ENCODE measurements at regions not wholly inside any gene's neighbourhood (a gene's known extent, or its start where the extent isn't known, plus 50 kb on each side); places are given as distances from the start of the nearest gene placed in this dataset.

GRCh38 chr11:95675585-95675984, 114.0 kb downstream of the FAM76B start:
- ATAC-seq (no peak), DNase-seq (no peak)
- Histone ChIP-seq H3K9me3 (ENCODE audit: low read length) (no peaks in the 10 kb centered on the region), H3K4me2 (ENCODE audit: low read length) (no peak overlapping the region), H2AFZ (ENCODE audit: low read length) (no peak overlapping the region), H3K79me2 (ENCODE audit: low read length) (no peaks in the 10 kb centered on the region), H3K4me3 (ENCODE audit: low read length) (no peak overlapping the region), H3K9ac (ENCODE audit: low read length) (no peak overlapping the region), H3K9me2 (replicated peaks; ENCODE audit: low read length) (no peaks in the 10 kb centered on the region), H3K27me3 (ENCODE audit: low read length) (peaks cover 34% of the 10 kb centered on the region), H3K4me1 (ENCODE audit: insufficient read depth, low read length) (no peaks in the 10 kb centered on the region), H3K27ac (ENCODE audit: low read length) (no peak overlapping the region), H3K36me3 (ENCODE audit: low read depth, low read length) (no peaks in the 10 kb centered on the region), H3F3A (ENCODE audit: low read length, unreplicated experiment) (no peaks in the 10 kb centered on the region), H4K20me1 (ENCODE audit: low read length) (no peaks in the 10 kb centered on the region)
- TF ChIP-seq CTCF (conservative IDR thresholded peaks at IDR 0.05; ENCODE audit: low read depth, low read length) (no peak), EZH2phosphoT487 (IDR thresholded peaks at IDR 0.05; ENCODE audit: borderline replicate concordance, low read length) (no peak), EZH2 (IDR thresholded peaks at IDR 0.05; ENCODE audit: low read length, unreplicated experiment) (no peak)
- POLR2A ChIA-PET (ENCODE audit: unreplicated experiment): no interaction called here
- intact Hi-C loops (cut with micrococcal nuclease): no loop called here
- no TSS peak for BruUV-seq (replicated peaks)
- CTCF ChIA-PET: no interaction called here

GRCh38 chr11:95674657-95675358, 114.8 kb downstream of the FAM76B start:
- Histone ChIP-seq H3K79me2 (ENCODE audit: low read length) (no peaks in the 10 kb centered on the region), H3K27ac (ENCODE audit: low read length) (no peak overlapping the region), H3K4me2 (ENCODE audit: low read length) (no peak overlapping the region), H3K4me1 (ENCODE audit: insufficient read depth, low read length) (no peaks in the 10 kb centered on the region), H4K20me1 (ENCODE audit: low read length) (no peaks in the 10 kb centered on the region), H3K27me3 (ENCODE audit: low read length) (peaks cover 40% of the 10 kb centered on the region), H3K9me2 (replicated peaks; ENCODE audit: low read length) (no peaks in the 10 kb centered on the region), H3F3A (ENCODE audit: low read length, unreplicated experiment) (no peaks in the 10 kb centered on the region), H3K9me3 (ENCODE audit: low read length) (no peaks in the 10 kb centered on the region), H3K4me3 (ENCODE audit: low read length) (no peak overlapping the region), H2AFZ (ENCODE audit: low read length) (no peak overlapping the region), H3K36me3 (ENCODE audit: low read depth, low read length) (no peaks in the 10 kb centered on the region), H3K9ac (ENCODE audit: low read length) (no peak overlapping the region)
- ChIA-PET POLR2A (ENCODE audit: unreplicated experiment) (no interaction called here), CTCF (no interaction called here)
- no peak for ATAC-seq
- TF ChIP-seq EZH2phosphoT487 (IDR thresholded peaks at IDR 0.05; ENCODE audit: borderline replicate concordance, low read length) (no peak), EZH2 (IDR thresholded peaks at IDR 0.05; ENCODE audit: low read length, unreplicated experiment) (no peak), CTCF (conservative IDR thresholded peaks at IDR 0.05; ENCODE audit: low read depth, low read length) (no peak)
- no peak for DNase-seq
- intact Hi-C loops (cut with micrococcal nuclease): no loop called here
- BruUV-seq (replicated peaks): no TSS peak

- TF ChIP-seq EZH2phosphoT487 (IDR thresholded peaks at IDR 0.05; ENCODE audit: borderline replicate concordance, low read length): no peak
- Histone ChIP-seq H3K4me1 (ENCODE audit: insufficient read depth, low read length) (no peaks in the 10 kb centered on the region), H4K20me1 (ENCODE audit: low read length) (no peaks in the 10 kb centered on the region), H3K9me3 (ENCODE audit: low read length) (no peaks in the 10 kb centered on the region), H3K27me3 (ENCODE audit: low read length) (peaks cover 59% of the 10 kb centered on the region), H3K9ac (ENCODE audit: low read length) (no peak overlapping the region), H3K4me3 (ENCODE audit: low read length) (no peak overlapping the region), H3K79me2 (ENCODE audit: low read length) (no peaks in the 10 kb centered on the region), H3K36me3 (ENCODE audit: low read depth, low read length) (no peaks in the 10 kb centered on the region), H3K9me2 (replicated peaks; ENCODE audit: low read length) (no peaks in the 10 kb centered on the region), H3K4me2 (ENCODE audit: low read length) (no peak overlapping the region), H2AFZ (ENCODE audit: low read length) (no peak overlapping the region), H3K27ac (ENCODE audit: low read length) (no peak overlapping the region), H3F3A (ENCODE audit: low read length, unreplicated experiment) (no peaks in the 10 kb centered on the region)
- no TSS peak for BruUV-seq (replicated peaks)
- intact Hi-C loops (cut with micrococcal nuclease): no loop called here
- DNase-seq (no peak), ATAC-seq (no peak)
- CTCF ChIA-PET: no interaction called here
- POLR2A ChIA-PET (ENCODE audit: unreplicated experiment): no interaction called here
These were observed 117.8 kb downstream of the FAM76B start for GRCh38 chr11:95671768-95672167.
